ENCODE measurements at regions not wholly inside any gene's neighbourhood (a gene's known extent, or its start where the extent isn't known, plus 50 kb on each side); places are given as distances from the start of the nearest gene placed in this dataset.

DNA sequence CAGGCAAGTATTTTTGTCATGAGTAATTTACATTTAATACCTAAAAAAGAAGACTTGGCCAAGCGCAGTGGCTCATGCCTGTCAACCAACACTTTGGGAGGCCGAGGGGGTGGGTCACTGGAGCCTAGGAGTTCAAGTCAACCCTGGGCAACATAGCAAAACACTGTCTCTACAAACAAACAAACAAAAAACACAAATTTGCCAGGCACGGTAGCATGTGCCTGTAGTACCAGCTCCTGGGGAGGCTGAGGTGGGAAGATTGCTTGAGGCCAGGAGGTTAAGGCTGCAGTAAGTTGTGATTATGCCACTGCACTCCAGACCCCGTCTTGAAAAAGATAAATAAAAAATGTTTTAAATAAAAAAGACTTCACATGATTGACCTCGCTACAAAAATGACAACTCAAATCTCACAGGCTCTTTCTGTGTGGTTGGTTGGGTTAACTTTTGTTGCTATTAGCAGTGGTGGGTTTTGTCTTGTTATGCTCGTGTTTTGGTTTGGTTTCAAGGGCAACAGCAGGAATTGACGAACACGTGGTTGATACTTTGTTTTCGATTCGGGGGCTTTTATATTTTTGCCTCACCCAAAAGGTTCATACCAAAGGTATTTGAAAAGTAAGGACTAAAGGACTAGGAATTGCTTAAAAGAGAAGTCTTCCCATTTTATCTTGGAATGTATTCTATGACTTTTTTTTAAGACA, 227.2 kb upstream of the MKLN1 start:
- H3K4me3 Mint-ChIP-seq (ENCODE audit: low read depth): no peak overlapping the region
- H3K27me3 Mint-ChIP-seq: peaks cover 34% of the 10 kb centered on the region
- H3K27ac Mint-ChIP-seq: no peak overlapping the region
- peaks cover 2% of the 10 kb centered on the region for H3K4me1 Mint-ChIP-seq (ENCODE audit: low read depth)
- no peaks in the 10 kb centered on the region for H3K36me3 Mint-ChIP-seq (ENCODE audit: insufficient read depth)
- H3K9me3 Mint-ChIP-seq (ENCODE audit: low read depth): no peaks in the 10 kb centered on the region
- DNase-seq (ENCODE audit: low spot score, unreplicated experiment): no peak
- TF ChIP-seq, protein P1, sequence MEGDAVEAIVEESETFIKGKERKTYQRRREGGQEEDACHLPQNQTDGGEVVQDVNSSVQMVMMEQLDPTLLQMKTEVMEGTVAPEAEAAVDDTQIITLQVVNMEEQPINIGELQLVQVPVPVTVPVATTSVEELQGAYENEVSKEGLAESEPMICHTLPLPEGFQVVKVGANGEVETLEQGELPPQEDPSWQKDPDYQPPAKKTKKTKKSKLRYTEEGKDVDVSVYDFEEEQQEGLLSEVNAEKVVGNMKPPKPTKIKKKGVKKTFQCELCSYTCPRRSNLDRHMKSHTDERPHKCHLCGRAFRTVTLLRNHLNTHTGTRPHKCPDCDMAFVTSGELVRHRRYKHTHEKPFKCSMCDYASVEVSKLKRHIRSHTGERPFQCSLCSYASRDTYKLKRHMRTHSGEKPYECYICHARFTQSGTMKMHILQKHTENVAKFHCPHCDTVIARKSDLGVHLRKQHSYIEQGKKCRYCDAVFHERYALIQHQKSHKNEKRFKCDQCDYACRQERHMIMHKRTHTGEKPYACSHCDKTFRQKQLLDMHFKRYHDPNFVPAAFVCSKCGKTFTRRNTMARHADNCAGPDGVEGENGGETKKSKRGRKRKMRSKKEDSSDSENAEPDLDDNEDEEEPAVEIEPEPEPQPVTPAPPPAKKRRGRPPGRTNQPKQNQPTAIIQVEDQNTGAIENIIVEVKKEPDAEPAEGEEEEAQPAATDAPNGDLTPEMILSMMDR (IDR thresholded peaks at IDR 0.05; ENCODE audit: unreplicated experiment): no peak

DNA sequence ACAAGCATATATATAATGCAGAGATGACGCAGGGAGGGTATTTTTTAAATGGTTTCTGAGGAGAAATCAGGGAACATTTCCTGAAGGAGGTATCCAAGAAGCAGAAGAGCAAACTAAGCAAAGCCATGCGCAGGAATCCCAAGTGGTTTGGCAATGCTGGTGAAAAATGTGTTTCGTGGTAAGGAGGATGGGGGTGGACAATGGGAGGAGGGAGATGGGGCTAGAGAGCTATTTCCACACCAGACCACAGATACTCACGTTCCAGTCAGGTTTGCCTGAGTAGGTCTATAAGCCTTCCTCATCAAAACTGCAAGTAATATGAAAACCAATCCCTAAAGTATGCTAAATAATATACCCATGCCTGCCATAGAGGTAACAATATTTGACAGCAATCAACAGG, 223.7 kb upstream of the MKLN1 start:
- Mint-ChIP-seq H3K27ac (no peak overlapping the region), H3K4me3 (ENCODE audit: low read depth) (no peak overlapping the region), H3K27me3 (peaks cover 47% of the 10 kb centered on the region), H3K9me3 (ENCODE audit: low read depth) (no peaks in the 10 kb centered on the region), H3K36me3 (ENCODE audit: insufficient read depth) (no peaks in the 10 kb centered on the region), H3K4me1 (ENCODE audit: low read depth) (peaks cover 13% of the 10 kb centered on the region)
- DNase-seq (ENCODE audit: low spot score, unreplicated experiment): no peak
- TF ChIP-seq, protein P1 (IDR thresholded peaks at IDR 0.05; ENCODE audit: unreplicated experiment): no peak

DNA sequence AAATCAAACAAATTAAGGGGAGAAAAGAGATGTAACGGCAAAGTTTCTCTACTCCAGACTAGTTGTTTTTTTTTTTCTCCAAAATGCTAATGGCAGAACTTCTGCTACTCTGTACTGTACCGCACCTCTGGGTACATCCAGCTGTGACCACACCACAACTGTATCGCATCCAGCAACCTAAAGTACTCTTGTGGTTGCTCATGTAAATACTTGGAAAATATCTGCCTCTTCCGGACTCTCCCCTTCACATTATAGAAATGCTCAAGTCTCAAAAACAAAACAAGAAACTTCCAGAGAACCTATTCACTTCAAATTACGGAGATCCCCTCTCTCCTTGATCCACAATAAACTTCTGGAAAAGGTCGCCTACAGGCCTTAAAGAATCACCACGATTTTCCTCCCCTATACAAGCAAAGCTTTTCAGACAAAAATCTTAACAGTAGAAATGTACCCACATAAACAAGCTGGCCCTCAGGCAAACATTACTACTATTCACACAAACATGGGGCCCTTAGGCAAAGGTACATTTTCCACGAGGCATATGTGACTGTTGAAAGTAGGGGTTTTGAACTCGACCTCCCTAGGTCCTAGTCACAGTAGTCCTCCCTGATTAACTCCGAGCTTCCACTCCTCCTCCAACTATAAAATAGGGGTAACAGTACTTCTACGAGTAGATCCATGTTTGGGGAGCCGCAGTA, 222.9 kb upstream of the MKLN1 start:
- TF ChIP-seq, protein P1 (IDR thresholded peaks at IDR 0.05; ENCODE audit: unreplicated experiment): no peak
- no peaks in the 10 kb centered on the region for H3K36me3 Mint-ChIP-seq (ENCODE audit: insufficient read depth)
- peaks cover 54% of the 10 kb centered on the region for H3K27me3 Mint-ChIP-seq
- H3K27ac Mint-ChIP-seq: no peak overlapping the region
- peaks cover 16% of the 10 kb centered on the region for H3K4me1 Mint-ChIP-seq (ENCODE audit: low read depth)
- no peaks in the 10 kb centered on the region for H3K9me3 Mint-ChIP-seq (ENCODE audit: low read depth)
- peak overlapping the region; percentile 81 for H3K4me3 Mint-ChIP-seq (ENCODE audit: low read depth)
- DNase-seq (ENCODE audit: low spot score, unreplicated experiment): no peak

DNA sequence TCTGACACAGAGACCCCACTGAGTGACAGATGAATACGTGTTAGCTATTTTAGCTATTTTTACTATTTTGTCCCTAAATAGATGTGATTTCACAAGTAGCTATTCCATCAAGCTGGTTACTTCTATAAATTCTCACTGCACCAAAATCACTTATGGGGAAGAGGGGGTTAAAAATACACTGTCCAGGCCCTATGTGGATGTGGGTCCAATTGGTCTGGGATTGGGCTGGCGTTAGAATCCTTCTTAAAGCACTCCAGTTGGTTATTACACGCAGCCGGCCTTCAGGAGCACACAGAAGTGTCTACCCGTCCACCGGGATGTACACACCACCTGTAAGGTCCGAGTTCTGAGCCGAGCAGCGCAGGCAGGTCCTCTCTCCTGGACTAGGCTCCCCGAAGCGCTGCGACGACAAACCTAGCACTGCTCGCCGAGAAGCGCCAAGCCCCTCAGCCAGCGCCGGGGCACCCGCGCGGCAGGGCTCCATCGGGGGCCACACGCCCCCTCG, 222.3 kb upstream of the MKLN1 start:
- Mint-ChIP-seq H3K4me3 (ENCODE audit: low read depth) (peak overlapping the region; percentile 81), H3K27me3 (peaks cover 54% of the 10 kb centered on the region), H3K27ac (peak overlapping the region; percentile 90), H3K4me1 (ENCODE audit: low read depth) (peaks cover 16% of the 10 kb centered on the region), H3K36me3 (ENCODE audit: insufficient read depth) (no peaks in the 10 kb centered on the region), H3K9me3 (ENCODE audit: low read depth) (no peaks in the 10 kb centered on the region)
- DNase-seq (ENCODE audit: low spot score, unreplicated experiment): no peak
- TF ChIP-seq, protein P1 (IDR thresholded peaks at IDR 0.05; ENCODE audit: unreplicated experiment): no peak

DNA sequence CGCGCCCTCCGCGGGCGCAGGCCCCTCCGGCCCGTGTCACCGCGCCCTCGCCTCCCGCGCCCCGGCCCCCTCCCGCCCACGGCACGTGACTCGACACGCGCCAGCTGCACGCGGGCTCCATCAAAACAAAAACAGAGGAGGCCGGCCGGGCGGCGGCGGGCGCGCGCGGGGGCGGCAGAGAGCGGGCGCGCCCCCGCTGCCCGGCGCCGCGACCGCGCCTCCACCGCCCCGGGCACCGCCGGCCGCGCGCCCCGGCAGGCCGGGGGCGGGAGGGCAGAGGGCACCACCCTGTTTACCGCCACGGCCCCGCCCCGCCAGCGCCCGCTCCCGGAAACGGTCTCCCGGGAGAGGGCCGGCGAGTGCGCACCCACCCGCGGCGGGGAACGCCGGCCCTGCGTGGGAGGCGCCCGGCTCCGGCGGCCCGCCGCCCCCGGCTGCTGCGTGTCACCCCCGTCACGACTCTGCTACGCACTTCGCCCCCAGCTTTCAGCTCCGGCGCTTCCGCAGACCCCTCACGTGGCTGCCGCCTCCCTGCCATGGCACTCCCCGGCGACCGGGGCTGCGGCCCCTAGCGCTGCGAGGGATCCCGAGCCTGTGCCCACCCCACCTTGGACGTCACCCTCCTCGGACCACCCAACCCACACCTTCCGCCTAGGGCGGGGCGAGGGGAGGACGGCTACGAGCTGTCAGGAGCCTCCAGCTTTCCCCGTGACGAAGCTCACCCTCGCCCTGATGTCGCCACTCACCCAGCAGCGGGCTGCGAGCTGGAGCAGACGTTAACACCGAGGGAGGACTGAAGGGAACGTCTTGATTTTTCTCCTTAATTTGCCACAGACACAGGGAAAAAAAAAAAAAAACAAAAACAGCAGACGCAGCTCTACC, 221.6 kb upstream of the MKLN1 start:
- Mint-ChIP-seq H3K36me3 (ENCODE audit: insufficient read depth) (no peaks in the 10 kb centered on the region), H3K4me1 (ENCODE audit: low read depth) (peaks cover 23% of the 10 kb centered on the region), H3K27ac (peak overlapping the region; percentile 87), H3K9me3 (ENCODE audit: low read depth) (no peaks in the 10 kb centered on the region), H3K4me3 (ENCODE audit: low read depth) (peak overlapping the region; percentile 87), H3K27me3 (peaks cover 61% of the 10 kb centered on the region)
- DNase-seq (ENCODE audit: low spot score, unreplicated experiment): peak; percentile 45
- TF ChIP-seq, protein P1 (IDR thresholded peaks at IDR 0.05; ENCODE audit: unreplicated experiment): no peak
